Astrocyte of the spinal cord (primary cell): ENCODE measurements at regions not wholly inside any gene's neighbourhood (a gene's known extent, or its start where the extent isn't known, plus 50 kb on each side); places are given as distances from the start of the nearest gene placed in this dataset.
"Not testable (repeated sequence)": the region's sequence is repeated elsewhere in the genome, so short reads cannot be mapped to it uniquely, and the experiment has no call there.

Source experiments
- DNase-seq: peaks from one replicate; pipeline ENCODE4 v3.0.0; 2011; ENCODE audit warnings: low read depth, low spot score
- H3K4me3 ChIP-seq: 2 replicates; pipeline ENCODE4 v1.5.1; 2011; ENCODE audit warnings: low read depth, mild to moderate bottlenecking, low read length, moderate library complexity
- CTCF ChIP-seq: IDR thresholded peaks from 2 replicates; pipeline ENCODE4 v1.5.1; 2012; ENCODE audit warnings: low read depth, mild to moderate bottlenecking, low read length, inconsistent platforms
- in situ Hi-C: cut with HindIII; loops from 2 replicates; pipeline ENCODE4 v1.10.0; 2017; ENCODE audit warnings: low sequenced_read_pairs

- H3K4me3 ChIP-seq = no peak overlapping the region
- TF ChIP-seq CTCF = no peak
- in situ Hi-C loops = no loop called here
- DNase-seq = no peak
Observed at GRCh38 chr12:83250866-83251265, 564.2 kb downstream of the TMTC2 start.

- H3K4me3 ChIP-seq = no peak overlapping the region
- DNase-seq = no peak
- TF ChIP-seq CTCF = no peak
- in situ Hi-C loops = no loop called here
Observed at GRCh38 chr12:83245156-83245555, 558.5 kb downstream of the TMTC2 start.

GRCh38 chr12:83244001-83244400, 557.3 kb downstream of the TMTC2 start:
- no peak overlapping the region for H3K4me3 ChIP-seq
- no peak for TF ChIP-seq CTCF
- DNase-seq = no peak
- in situ Hi-C loops = no loop called here

- DNase-seq, H3K4me3 ChIP-seq, in situ Hi-C loops: not testable (repeated sequence)
Observed at GRCh38 chr12:83233987-83234386, 547.3 kb downstream of the TMTC2 start.

- DNase-seq, in situ Hi-C loops, H3K4me3 ChIP-seq: not testable (repeated sequence)
Observed at GRCh38 chr12:83226960-83227359, 540.3 kb downstream of the TMTC2 start.

- H3K4me3 ChIP-seq = no peak overlapping the region
- DNase-seq = no peak
- in situ Hi-C loops = no loop called here
- TF ChIP-seq CTCF = no peak
Observed at GRCh38 chr12:83225806-83226205, 539.1 kb downstream of the TMTC2 start.

- in situ Hi-C loops = no loop called here
- no peak for DNase-seq
- H3K4me3 ChIP-seq = no peak overlapping the region
- no peak for TF ChIP-seq CTCF
Observed at GRCh38 chr12:83224012-83224411, 537.3 kb downstream of the TMTC2 start.

- in situ Hi-C loops = no loop called here
- no peak for TF ChIP-seq CTCF
- H3K4me3 ChIP-seq = no peak overlapping the region
- DNase-seq = no peak
Observed at GRCh38 chr12:83220774-83221173, 534.1 kb downstream of the TMTC2 start.
